ENCODE measurements at regions not wholly inside any gene's neighbourhood (a gene's known extent, or its start where the extent isn't known, plus 50 kb on each side); places are given as distances from the start of the nearest gene placed in this dataset.

DNA sequence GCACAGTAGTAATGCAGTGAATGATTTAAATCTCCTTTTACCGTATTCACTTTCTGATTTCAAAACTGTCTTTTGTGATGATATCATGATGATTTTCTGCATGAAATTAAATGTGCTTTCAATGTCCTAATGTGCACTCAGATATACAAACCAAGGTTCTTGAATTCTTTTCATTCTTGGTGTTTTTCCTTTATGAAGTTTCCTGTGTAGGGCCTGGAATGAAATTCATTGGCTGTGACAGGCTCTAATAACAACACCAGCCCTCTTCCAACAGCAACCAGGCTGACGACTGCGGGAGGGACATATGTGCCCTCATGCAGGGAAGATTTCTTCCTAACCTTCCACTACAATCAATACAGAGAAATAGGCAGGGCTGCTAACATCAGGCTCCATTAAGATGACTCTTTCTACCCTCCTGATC lies 1052.0 kb downstream of the DIAPH3 start:
- Mint-ChIP-seq H3K27me3 (ENCODE audit: low read depth) (no peaks in the 10 kb centered on the region), H3K36me3 (ENCODE audit: low read depth) (peaks cover 7% of the 10 kb centered on the region), H3K9me3 (peaks cover 4% of the 10 kb centered on the region), H3K4me1 (peaks cover 14% of the 10 kb centered on the region), H3K4me3 (peak overlapping the region; percentile 66), H3K27ac (ENCODE audit: unreplicated experiment) (peak overlapping the region; percentile 20)
- DNase-seq (ENCODE audit: low read depth, low spot score), result no peak
- TF ChIP-seq, protein P1, sequence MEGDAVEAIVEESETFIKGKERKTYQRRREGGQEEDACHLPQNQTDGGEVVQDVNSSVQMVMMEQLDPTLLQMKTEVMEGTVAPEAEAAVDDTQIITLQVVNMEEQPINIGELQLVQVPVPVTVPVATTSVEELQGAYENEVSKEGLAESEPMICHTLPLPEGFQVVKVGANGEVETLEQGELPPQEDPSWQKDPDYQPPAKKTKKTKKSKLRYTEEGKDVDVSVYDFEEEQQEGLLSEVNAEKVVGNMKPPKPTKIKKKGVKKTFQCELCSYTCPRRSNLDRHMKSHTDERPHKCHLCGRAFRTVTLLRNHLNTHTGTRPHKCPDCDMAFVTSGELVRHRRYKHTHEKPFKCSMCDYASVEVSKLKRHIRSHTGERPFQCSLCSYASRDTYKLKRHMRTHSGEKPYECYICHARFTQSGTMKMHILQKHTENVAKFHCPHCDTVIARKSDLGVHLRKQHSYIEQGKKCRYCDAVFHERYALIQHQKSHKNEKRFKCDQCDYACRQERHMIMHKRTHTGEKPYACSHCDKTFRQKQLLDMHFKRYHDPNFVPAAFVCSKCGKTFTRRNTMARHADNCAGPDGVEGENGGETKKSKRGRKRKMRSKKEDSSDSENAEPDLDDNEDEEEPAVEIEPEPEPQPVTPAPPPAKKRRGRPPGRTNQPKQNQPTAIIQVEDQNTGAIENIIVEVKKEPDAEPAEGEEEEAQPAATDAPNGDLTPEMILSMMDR (conservative IDR thresholded peaks at IDR 0.05), result no peak

DNA sequence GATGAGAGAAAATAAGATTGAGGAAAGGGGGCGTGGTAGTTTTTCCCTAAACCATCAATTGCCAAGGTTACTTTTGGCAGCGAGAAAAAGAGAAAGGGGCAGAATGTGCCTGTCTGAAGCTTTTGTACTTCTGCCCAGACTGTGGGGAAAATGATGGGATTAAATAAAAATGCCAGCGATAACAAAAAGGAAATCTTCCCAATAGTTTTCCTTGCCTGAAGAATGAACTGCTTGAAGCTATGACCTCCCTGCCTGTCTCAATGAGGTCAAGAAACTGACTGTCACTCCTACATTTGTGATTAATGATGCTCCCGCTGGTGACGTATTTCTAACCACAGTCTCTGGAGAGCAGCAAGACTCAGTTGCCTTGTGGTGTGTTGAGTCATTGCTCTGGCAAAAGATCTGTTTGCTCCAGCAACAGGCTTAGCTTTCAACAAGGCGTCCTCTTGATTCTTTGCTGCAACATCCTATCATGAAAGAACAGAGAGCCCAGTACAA lies 1051.5 kb downstream of the DIAPH3 start:
- Mint-ChIP-seq H3K27me3 (ENCODE audit: low read depth) (no peaks in the 10 kb centered on the region), H3K4me3 (peak overlapping the region; percentile 8), H3K4me1 (peaks cover 14% of the 10 kb centered on the region), H3K36me3 (ENCODE audit: low read depth) (peaks cover 3% of the 10 kb centered on the region), H3K27ac (ENCODE audit: unreplicated experiment) (peak overlapping the region; percentile 20), H3K9me3 (no peaks in the 10 kb centered on the region)
- DNase-seq (ENCODE audit: low read depth, low spot score), result peak; percentile 2
- TF ChIP-seq, protein P1 (conservative IDR thresholded peaks at IDR 0.05), result no peak

DNA sequence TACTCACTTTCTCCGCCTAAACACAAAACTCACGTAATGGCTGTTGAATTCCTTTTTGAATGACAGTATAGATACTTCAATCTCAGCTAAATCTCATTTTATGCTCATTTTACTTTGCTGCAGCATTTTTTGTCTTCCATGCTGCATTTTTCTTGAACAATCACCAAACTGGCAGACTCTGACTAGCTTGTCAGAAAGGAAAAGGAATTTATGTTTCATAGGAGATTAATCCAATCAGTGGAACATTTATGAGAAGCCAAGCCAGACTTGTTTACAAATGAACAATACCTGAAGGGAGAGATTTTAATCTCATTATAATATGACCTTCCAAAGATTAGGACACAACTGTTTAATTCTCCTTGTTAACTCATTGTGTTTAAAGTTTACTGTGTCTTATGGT lies 1044.3 kb downstream of the DIAPH3 start:
- TF ChIP-seq, protein P1 (conservative IDR thresholded peaks at IDR 0.05), result no peak
- DNase-seq (ENCODE audit: low read depth, low spot score), result no peak
- Mint-ChIP-seq H3K27ac (ENCODE audit: unreplicated experiment) (no peak overlapping the region), H3K9me3 (no peaks in the 10 kb centered on the region), H3K4me3 (no peak overlapping the region), H3K36me3 (ENCODE audit: low read depth) (no peaks in the 10 kb centered on the region), H3K4me1 (peaks cover 19% of the 10 kb centered on the region), H3K27me3 (ENCODE audit: low read depth) (no peaks in the 10 kb centered on the region)

DNA sequence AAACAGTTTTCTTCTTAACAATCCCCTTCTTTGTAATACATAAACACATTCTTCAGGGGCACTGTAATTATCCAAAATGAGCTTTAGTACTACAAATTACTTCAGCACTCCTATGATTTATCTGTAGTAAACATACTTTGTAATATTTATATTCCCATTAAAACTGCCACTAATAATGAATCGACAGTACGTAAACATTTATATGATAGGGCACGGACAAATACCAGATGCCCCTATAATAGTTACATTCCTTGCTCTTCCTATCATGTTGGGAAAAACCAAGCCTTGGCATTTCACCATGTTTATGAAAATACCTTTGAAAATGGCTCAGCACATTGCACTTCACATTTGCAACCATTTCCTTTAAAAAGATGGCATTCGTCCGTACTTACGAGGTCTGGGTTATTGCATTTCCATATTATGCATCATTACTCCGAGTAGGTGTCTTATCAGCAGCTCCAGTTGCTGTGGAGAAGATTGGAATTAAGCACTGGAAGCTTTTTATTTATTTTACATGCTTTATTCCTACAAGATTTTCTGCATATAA lies 1043.4 kb downstream of the DIAPH3 start:
- Mint-ChIP-seq H3K36me3 (ENCODE audit: low read depth) (no peaks in the 10 kb centered on the region), H3K9me3 (no peaks in the 10 kb centered on the region), H3K4me3 (no peak overlapping the region), H3K27me3 (ENCODE audit: low read depth) (no peaks in the 10 kb centered on the region), H3K4me1 (peaks cover 19% of the 10 kb centered on the region), H3K27ac (ENCODE audit: unreplicated experiment) (no peak overlapping the region)
- TF ChIP-seq, protein P1 (conservative IDR thresholded peaks at IDR 0.05), result no peak
- DNase-seq (ENCODE audit: low read depth, low spot score), result no peak

DNA sequence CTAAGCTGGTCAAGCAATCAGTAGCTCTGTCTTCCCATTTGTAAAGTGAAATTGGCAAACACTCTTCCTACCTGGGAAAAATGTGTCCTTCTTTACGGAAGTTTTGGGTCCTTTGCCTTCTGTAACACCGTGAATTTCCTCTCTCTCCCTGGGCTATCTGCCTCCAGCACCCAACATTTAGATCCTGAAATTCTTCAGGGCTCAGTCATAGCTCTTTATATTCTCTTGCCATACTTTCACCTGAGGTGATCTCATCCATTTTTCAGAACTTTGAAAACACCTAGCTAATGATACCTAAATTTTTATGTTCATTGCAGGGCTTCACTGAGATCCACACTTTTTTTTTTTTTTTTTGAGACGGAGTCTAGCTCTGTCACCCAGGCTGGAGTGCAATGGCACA lies 1042.2 kb downstream of the DIAPH3 start:
- H3K4me3 Mint-ChIP-seq, result no peak overlapping the region
- no peaks in the 10 kb centered on the region for H3K27me3 Mint-ChIP-seq (ENCODE audit: low read depth)
- H3K4me1 Mint-ChIP-seq, result peaks cover 19% of the 10 kb centered on the region
- no peak for DNase-seq (ENCODE audit: low read depth, low spot score)
- TF ChIP-seq, protein P1 (conservative IDR thresholded peaks at IDR 0.05), result no peak
- no peaks in the 10 kb centered on the region for H3K36me3 Mint-ChIP-seq (ENCODE audit: low read depth)
- no peak overlapping the region for H3K27ac Mint-ChIP-seq (ENCODE audit: unreplicated experiment)
- peaks cover 2% of the 10 kb centered on the region for H3K9me3 Mint-ChIP-seq
